ENCODE measurements at regions not wholly inside any gene's neighbourhood (a gene's known extent, or its start where the extent isn't known, plus 50 kb on each side); places are given as distances from the start of the nearest gene placed in this dataset.

- Histone ChIP-seq H3K27ac (no peak overlapping the region), H3K27me3 (no peaks in the 10 kb centered on the region), H3K4me3 (no peak overlapping the region), H3K36me3 (no peaks in the 10 kb centered on the region), H3K4me1 (ENCODE audit: insufficient read depth) (no peaks in the 10 kb centered on the region), H3K9me3 (no peaks in the 10 kb centered on the region)
- intact Hi-C loops (cut with DNase I) = no loop called here
- TF ChIP-seq EP300 (IDR thresholded peaks at IDR 0.05) = no peak
- no peak for TF ChIP-seq CTCF (IDR thresholded peaks at IDR 0.05)
- no peak for TF ChIP-seq POLR2A (IDR thresholded peaks at IDR 0.05)
- 58 to 74% (median 59%) methylated on average over 3 of the region's 3 CpGs for WGBS, 3 donors
- DNase-seq = no peak
Measured at GRCh38 chr4:149238097-149238496, 577.5 kb downstream of the IQCM start.

- intact Hi-C loops (cut with DNase I) = no loop called here
- DNase-seq = no peak
- no peaks in the 10 kb centered on the region for H3K9me3 ChIP-seq
- no peak overlapping the region for H3K27ac ChIP-seq
- H3K4me3 ChIP-seq = no peak overlapping the region
- H3K27me3 ChIP-seq = no peaks in the 10 kb centered on the region
- WGBS, 3 donors = 94 to 96% (median 96%) methylated on average over 1 of the region's 1 CpG
- no peaks in the 10 kb centered on the region for H3K4me1 ChIP-seq (ENCODE audit: insufficient read depth)
- TF ChIP-seq EP300 (IDR thresholded peaks at IDR 0.05) = no peak
- TF ChIP-seq POLR2A (IDR thresholded peaks at IDR 0.05) = no peak
- TF ChIP-seq CTCF (IDR thresholded peaks at IDR 0.05) = no peak
- no peaks in the 10 kb centered on the region for H3K36me3 ChIP-seq
Measured at GRCh38 chr4:149234798-149235197, 580.8 kb downstream of the IQCM start.

- no peak overlapping the region for H3K27ac ChIP-seq
- no peak for DNase-seq
- H3K4me1 ChIP-seq (ENCODE audit: insufficient read depth) = no peaks in the 10 kb centered on the region
- H3K4me3 ChIP-seq = no peak overlapping the region
- TF ChIP-seq EP300 (IDR thresholded peaks at IDR 0.05) (no peak), POLR2A (IDR thresholded peaks at IDR 0.05) (no peak), CTCF (IDR thresholded peaks at IDR 0.05) (no peak)
- H3K9me3 ChIP-seq = no peaks in the 10 kb centered on the region
- intact Hi-C loops (cut with DNase I) = no loop called here
- H3K36me3 ChIP-seq = no peaks in the 10 kb centered on the region
- no peaks in the 10 kb centered on the region for H3K27me3 ChIP-seq
Measured at GRCh38 chr4:149223659-149224058, 592.0 kb downstream of the IQCM start.

GRCh38 chr4:149218672-149219071, 597.0 kb downstream of the IQCM start:
- no peaks in the 10 kb centered on the region for H3K9me3 ChIP-seq
- no peak for DNase-seq
- no peaks in the 10 kb centered on the region for H3K27me3 ChIP-seq
- H3K27ac ChIP-seq = no peak overlapping the region
- no peak overlapping the region for H3K4me3 ChIP-seq
- H3K36me3 ChIP-seq = no peaks in the 10 kb centered on the region
- H3K4me1 ChIP-seq (ENCODE audit: insufficient read depth) = no peaks in the 10 kb centered on the region
- TF ChIP-seq POLR2A (IDR thresholded peaks at IDR 0.05) (no peak), CTCF (IDR thresholded peaks at IDR 0.05) (no peak), EP300 (IDR thresholded peaks at IDR 0.05) (no peak)
- intact Hi-C loops (cut with DNase I) = no loop called here
- 87 to 100% (median 92%) methylated on average over 4 of the region's 4 CpGs for WGBS, 3 donors

- Histone ChIP-seq H3K9me3 (no peaks in the 10 kb centered on the region), H3K36me3 (no peaks in the 10 kb centered on the region), H3K27ac (no peak overlapping the region), H3K4me1 (ENCODE audit: insufficient read depth) (no peaks in the 10 kb centered on the region), H3K27me3 (peaks cover 2% of the 10 kb centered on the region), H3K4me3 (no peak overlapping the region)
- intact Hi-C loops (cut with DNase I) = no loop called here
- DNase-seq = no peak
- TF ChIP-seq POLR2A (IDR thresholded peaks at IDR 0.05) = no peak
- no peak for TF ChIP-seq CTCF (IDR thresholded peaks at IDR 0.05)
- TF ChIP-seq EP300 (IDR thresholded peaks at IDR 0.05) = no peak
Measured at GRCh38 chr4:149214301-149214700, 601.3 kb downstream of the IQCM start.
